H9 (cell line): ENCODE measurements at regions not wholly inside any gene's neighbourhood (a gene's known extent, or its start where the extent isn't known, plus 50 kb on each side); places are given as distances from the start of the nearest gene placed in this dataset.

ENCODE experiments used
- DNase-seq: peaks from one replicate; pipeline ENCODE4 v3.0.0-alpha.2; 2017
- H2AFZ ChIP-seq: one replicate; pipeline ENCODE4 v1.6.1; 2013; ENCODE audit warnings: mild to moderate bottlenecking, low read length, control low read depth, moderate library complexity
- H2AK5ac ChIP-seq: 2 replicates; pipeline ENCODE4 v1.6.1; 2013; ENCODE audit warnings: low read length, control low read depth, mixed read lengths; ENCODE audit not compliant: insufficient read length
- H2BK120ac ChIP-seq: one replicate; pipeline ENCODE4 v1.6.1; 2013; ENCODE audit warnings: low read depth, mild to moderate bottlenecking, low read length, control low read depth, inconsistent platforms; ENCODE audit not compliant: poor library complexity, severe bottlenecking
- H2BK12ac ChIP-seq: 2 replicates; pipeline ENCODE4 v1.6.1; 2013; ENCODE audit warnings: low read length, control low read depth, mixed read lengths, low read depth; ENCODE audit not compliant: insufficient read length
- H2BK15ac ChIP-seq: 2 replicates; pipeline ENCODE4 v1.6.1; 2013; ENCODE audit warnings: low read depth, low read length, control low read depth
- H2BK20ac ChIP-seq: one replicate; pipeline ENCODE4 v1.6.1; 2013; ENCODE audit warnings: low read depth, mild to moderate bottlenecking, low read length, control low read depth, inconsistent platforms; ENCODE audit not compliant: poor library complexity, severe bottlenecking
- H2BK5ac ChIP-seq: 2 replicates; pipeline ENCODE4 v1.6.1; 2013; ENCODE audit warnings: low read length, control low read depth, mixed read lengths; ENCODE audit not compliant: insufficient read length
- H3K14ac ChIP-seq: 2 replicates; pipeline ENCODE4 v1.6.1; 2013; ENCODE audit warnings: low read length, control low read depth; ENCODE audit not compliant: insufficient read depth
- H3K18ac ChIP-seq: 2 replicates; pipeline ENCODE4 v1.6.1; 2013; ENCODE audit warnings: low read depth, mild to moderate bottlenecking, mixed read lengths, low read length, control low read depth; ENCODE audit not compliant: insufficient read length
- H3K23ac ChIP-seq: 2 replicates; pipeline ENCODE4 v1.6.1; 2013; ENCODE audit warnings: low read length, control low read depth, mixed read lengths, low read depth; ENCODE audit not compliant: insufficient read length
- H3K23me2 ChIP-seq: 2 replicates; pipeline ENCODE4 v1.6.1; 2013; ENCODE audit warnings: low read depth, mild to moderate bottlenecking, mixed read lengths, low read length, control low read depth; ENCODE audit not compliant: insufficient read length, poor library complexity, severe bottlenecking
- H3K27ac ChIP-seq: 2 replicates; pipeline ENCODE4 v1.5.1; 2013; ENCODE audit warnings: low read length, control low read depth, mixed read lengths, low read depth; ENCODE audit not compliant: insufficient read length
- H3K27me3 ChIP-seq: 2 replicates; pipeline ENCODE4 v1.6.1; 2013; ENCODE audit warnings: low read length, control low read depth, inconsistent platforms; ENCODE audit not compliant: insufficient read depth
- H3K4ac ChIP-seq: 2 replicates; pipeline ENCODE4 v1.6.1; 2013; ENCODE audit warnings: low read depth, mild to moderate bottlenecking, control low read depth, inconsistent platforms, low read length, moderate library complexity
- H3K4me1 ChIP-seq: 2 replicates; pipeline ENCODE4 v1.6.1; 2013; ENCODE audit warnings: low read length, control low read depth, inconsistent platforms; ENCODE audit not compliant: insufficient read depth
- H3K4me2 ChIP-seq: 2 replicates; pipeline ENCODE4 v1.6.1; 2013; ENCODE audit warnings: low read length, control low read depth, mixed read lengths; ENCODE audit not compliant: insufficient read length, insufficient read depth
- H3K56ac ChIP-seq: 2 replicates; pipeline ENCODE4 v1.6.1; 2013; ENCODE audit warnings: low read depth, mild to moderate bottlenecking, mixed read lengths, low read length, control low read depth; ENCODE audit not compliant: insufficient read length
- H3K79me1 ChIP-seq: 2 replicates; pipeline ENCODE4 v1.6.1; 2013; ENCODE audit warnings: low read depth, mild to moderate bottlenecking, moderate library complexity, low read length, control low read depth, inconsistent platforms; ENCODE audit not compliant: insufficient read depth, poor library complexity, severe bottlenecking
- H3K79me2 ChIP-seq: 2 replicates; pipeline ENCODE4 v1.6.1; 2013; ENCODE audit warnings: low read length, control low read depth, inconsistent platforms; ENCODE audit not compliant: insufficient read depth
- H3K9ac ChIP-seq: 2 replicates; pipeline ENCODE4 v1.6.1; 2013; ENCODE audit warnings: low read length, control low read depth, mixed read lengths; ENCODE audit not compliant: insufficient read length; ENCODE audit errors: extremely low read depth
- H3K9me3 ChIP-seq: one replicate; pipeline ENCODE4 v1.6.1; 2013; ENCODE audit warnings: low read depth, low read length, inconsistent platforms; ENCODE audit not compliant: control insufficient read depth
- H3T11ph ChIP-seq: one replicate; pipeline ENCODE4 v1.6.1; 2013; ENCODE audit warnings: mild to moderate bottlenecking, low read length, control low read depth, inconsistent platforms
- H4K20me1 ChIP-seq: one replicate; pipeline ENCODE4 v1.6.1; 2013; ENCODE audit not compliant: control insufficient read depth, insufficient read length, insufficient read depth
- H4K5ac ChIP-seq: 2 replicates; pipeline ENCODE4 v1.6.1; 2013; ENCODE audit warnings: low read depth, mild to moderate bottlenecking, mixed read lengths, low read length, control low read depth; ENCODE audit not compliant: insufficient read length
- H4K8ac ChIP-seq: replicated peaks from 2 replicates; pipeline ENCODE4 v1.6.1; 2013; ENCODE audit warnings: low read length, control low read depth, mixed read lengths, low read depth; ENCODE audit not compliant: insufficient read length
- H4K91ac ChIP-seq: 2 replicates; pipeline ENCODE4 v1.6.1; 2013; ENCODE audit warnings: low read depth, mild to moderate bottlenecking, moderate library complexity, mixed read lengths, low read length, control low read depth; ENCODE audit not compliant: insufficient read length
- H3K27ac Mint-ChIP-seq, 3 experiments: 2 replicates in 2 of 3; 3 replicates in 1 of 3; pipeline ENCODE4 v1.8.0; 2020 to 2021; ENCODE audit warnings: mixed read lengths in 3 of 3, mild to moderate bottlenecking in 1 of 3, moderate library complexity in 1 of 3
- H3K27me3 Mint-ChIP-seq: 2 replicates; pipeline ENCODE4 v1.8.0; 2021; ENCODE audit warnings: low read depth, mild to moderate bottlenecking, moderate library complexity, mixed read lengths
- H3K36me3 Mint-ChIP-seq, 3 experiments: 2 replicates in 2 of 3; 3 replicates in 1 of 3; pipeline ENCODE4 v1.8.0; 2020 to 2021; ENCODE audit warnings: low read depth in 3 of 3, mixed read lengths in 3 of 3; ENCODE audit not compliant: insufficient read depth in 1 of 3
- H3K4me1 Mint-ChIP-seq, 2 experiments: 2 replicates each; pipeline ENCODE4 v1.8.0; 2020; ENCODE audit warnings: mixed read lengths in 2 of 2
- H3K4me3 Mint-ChIP-seq, 2 experiments: 2 replicates in 1 of 2; 3 replicates in 1 of 2; pipeline ENCODE4 v1.8.0; 2020 to 2021; ENCODE audit warnings: mild to moderate bottlenecking in 2 of 2, mixed read lengths in 2 of 2, moderate library complexity in 1 of 2
- H3K9me3 Mint-ChIP-seq, 2 experiments: 2 replicates in 1 of 2; 3 replicates in 1 of 2; pipeline ENCODE4 v1.8.0; 2020; ENCODE audit warnings: mild to moderate bottlenecking in 2 of 2, mixed read lengths in 2 of 2, moderate library complexity in 1 of 2
- CTCF ChIP-seq: fragments of 200-600 bp; sonication (generic); conservative IDR thresholded peaks from 3 replicates; pipeline ENCODE4 v1.8.0; 2021; ENCODE audit warnings: antibody characterized with exemption, mild to moderate bottlenecking
- WGBS: extraction: QIAGEN DNeasy Blood & Tissue Kit; methylation state at CpG from one replicate; pipeline ENCODE4 v1.1.7; 2013; ENCODE audit warnings: missing lambda C conversion rate, low lambda C conversion rate, mixed read lengths; ENCODE audit not compliant: insufficient read length; ENCODE audit errors: extremely low coverage; 5-methylcytosine and 5-hydroxymethylcytosine counted together

- H3K27me3 Mint-ChIP-seq: no peaks in the 10 kb centered on the region
- TF ChIP-seq CTCF: peak; percentile 32; the same call in 1 of the 3 replicates
- no peaks in the 10 kb centered on the region for H3K9me3 Mint-ChIP-seq
- WGBS: no CpG with 5 or more reads among the region's 6 CpGs
- H3K4me1 Mint-ChIP-seq: no peaks in the 10 kb centered on the region
- Histone ChIP-seq H3K4me1 (no peaks in the 10 kb centered on the region), H3K4me2 (no peak overlapping the region), H3K18ac (no peak overlapping the region), H2BK5ac (no peak overlapping the region), H3K23ac (no peak overlapping the region), H3K56ac (no peak overlapping the region), H4K20me1 (no peaks in the 10 kb centered on the region), H4K91ac (no peak overlapping the region), H3K14ac (no peak overlapping the region), H3K23me2 (no peaks in the 10 kb centered on the region), H2AFZ (no peak overlapping the region), H3K27me3 (no peaks in the 10 kb centered on the region), H3K9me3 (no peaks in the 10 kb centered on the region), H3K4ac (no peak overlapping the region), H3K27ac (no peak overlapping the region), H2BK120ac (no peak overlapping the region), H4K5ac (no peak overlapping the region), H3K79me1 (no peaks in the 10 kb centered on the region), H2AK5ac (no peak overlapping the region), H3T11ph (no peak overlapping the region), H2BK20ac (no peak overlapping the region), H2BK12ac (no peak overlapping the region), H3K79me2 (no peaks in the 10 kb centered on the region), H3K9ac (no peak overlapping the region), H4K8ac (no peak overlapping the region), H2BK15ac (no peak overlapping the region)
- no peak overlapping the region for H3K4me3 Mint-ChIP-seq
- DNase-seq: no peak
- no peaks in the 10 kb centered on the region for H3K36me3 Mint-ChIP-seq
- no peak overlapping the region for H3K27ac Mint-ChIP-seq
Measured at GRCh38 chr17:71760062-71760720, 360.6 kb upstream of the SOX9 start.
